Kasumi-1 (cell line): ENCODE measurements at regions not wholly inside any gene's neighbourhood (a gene's known extent, or its start where the extent isn't known, plus 50 kb on each side); places are given as distances from the start of the nearest gene placed in this dataset.
"Not testable (repeated sequence)": the region's sequence is repeated elsewhere in the genome, so short reads cannot be mapped to it uniquely, and the experiment has no call there.

Experiments
- DNase-seq, 2 experiments: peaks; one replicate each; lab custom pipeline; 2025; lab: John Stamatoyannopoulos, UW

DNA sequence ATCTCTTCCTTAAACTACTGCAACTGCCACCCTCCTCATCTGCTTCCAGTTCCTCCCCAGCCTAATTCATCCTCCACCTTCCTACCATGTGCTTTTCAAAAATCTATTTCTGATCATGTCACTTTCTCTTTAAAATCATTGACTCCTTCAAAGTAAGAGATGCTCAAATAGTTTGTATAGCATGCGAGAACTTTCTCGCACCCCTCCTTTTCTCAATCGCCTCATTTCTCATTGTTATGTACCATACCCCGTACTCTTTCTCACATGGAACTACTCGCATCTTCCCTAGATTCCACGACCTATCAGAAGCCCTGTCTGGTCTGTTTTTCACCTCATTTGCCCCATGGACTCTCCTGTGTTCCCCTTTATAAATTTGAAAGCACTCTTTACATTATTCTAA lies 238.2 kb downstream of the NRIP1 start:
- DNase-seq = no peak

GRCh38 chr21:14825514-14825974 lies 239.3 kb downstream of the NRIP1 start:
- DNase-seq = no peak

GRCh38 chr21:14824126-14824525 lies 240.7 kb downstream of the NRIP1 start:
- no peak for DNase-seq

DNA sequence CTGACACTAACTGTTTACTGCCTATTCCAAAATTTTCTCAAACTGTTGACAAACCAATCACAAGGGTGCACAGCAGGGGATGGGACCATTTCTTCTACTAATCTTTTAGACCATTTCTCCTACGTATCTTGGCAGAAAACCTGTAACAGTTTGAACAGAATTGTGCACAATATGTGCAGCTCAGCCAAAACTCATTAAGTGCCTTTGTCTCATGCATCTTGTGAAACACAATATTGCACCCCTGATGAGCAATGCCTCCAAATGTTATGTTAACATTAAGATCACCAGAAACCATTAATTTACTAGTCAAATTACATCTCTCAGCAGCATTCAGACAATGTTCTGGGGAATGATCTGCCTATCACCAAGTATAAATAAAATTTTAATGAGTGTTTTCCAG lies 247.5 kb downstream of the NRIP1 start:
- DNase-seq = no peak

GRCh38 chr21:14814991-14815390 lies 249.8 kb downstream of the NRIP1 start:
- DNase-seq = no peak

GRCh38 chr21:14814282-14814681 lies 250.5 kb downstream of the NRIP1 start:
- no peak for DNase-seq

- not testable (repeated sequence) for DNase-seq
These were observed 258.1 kb upstream of the SAMSN1 start for GRCh38 chr21:14804170-14804569.

DNA sequence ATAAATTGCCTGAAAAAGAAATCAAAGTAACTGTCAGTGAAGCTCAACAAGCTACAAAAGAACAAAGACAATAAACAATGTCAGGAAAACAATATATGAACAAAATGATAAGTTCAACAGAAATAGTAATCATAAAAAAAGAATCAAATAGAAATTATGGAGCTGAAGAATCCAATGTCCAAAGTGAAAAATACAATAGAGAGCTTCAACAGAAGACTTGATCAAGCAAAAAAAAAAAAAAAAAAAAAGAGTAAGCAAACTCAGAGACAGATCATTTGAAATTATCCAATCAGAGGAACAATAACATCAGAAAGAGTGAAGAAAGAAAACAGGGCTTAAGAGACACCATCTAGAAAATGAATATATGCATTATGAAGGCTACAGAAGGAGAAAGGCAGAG lies 251.4 kb upstream of the SAMSN1 start:
- DNase-seq = no peak

DNA sequence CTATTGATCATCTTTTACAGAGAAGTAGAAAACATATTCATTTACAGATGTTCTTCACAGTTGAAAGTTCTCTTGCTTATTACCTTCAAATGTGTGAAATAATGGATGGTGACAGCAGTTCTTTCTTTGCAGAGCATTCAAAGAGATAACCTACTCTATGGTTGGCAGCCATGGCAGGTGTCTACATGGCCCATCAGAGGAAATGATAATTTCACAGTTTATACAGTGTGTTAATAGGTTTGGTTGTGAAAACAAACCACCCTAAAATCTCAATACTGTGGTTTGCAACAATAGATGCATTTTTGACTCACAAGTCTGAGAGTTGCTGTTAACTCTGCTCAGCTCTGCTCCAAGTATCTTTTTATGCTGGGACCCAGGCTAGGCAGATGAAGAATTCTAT lies 241.2 kb upstream of the SAMSN1 start:
- no peak for DNase-seq

GRCh38 chr21:14785679-14786078 lies 239.6 kb upstream of the SAMSN1 start:
- DNase-seq = no peak

GRCh38 chr21:14773777-14774345 lies 227.7 kb upstream of the SAMSN1 start:
- DNase-seq = peak; percentile 76 to 86

DNA sequence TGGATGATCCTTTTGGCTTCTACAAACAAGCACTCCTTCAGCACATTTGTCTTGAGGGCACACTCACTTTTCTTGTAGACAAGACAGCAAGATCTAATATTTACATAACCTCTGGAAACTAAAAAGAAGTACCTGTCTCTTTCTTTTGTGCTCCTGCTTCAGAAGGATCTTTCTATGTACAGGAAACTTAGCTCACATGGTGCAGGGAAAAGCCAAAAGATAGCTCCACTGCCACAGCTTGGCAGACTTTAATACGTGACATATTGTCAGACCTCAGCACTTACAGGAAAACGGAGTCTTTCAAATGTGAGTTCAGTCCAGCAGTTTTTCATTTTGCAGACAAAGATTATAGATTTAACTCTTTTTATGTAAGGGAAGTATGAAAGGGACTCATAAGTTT lies 225.5 kb upstream of the SAMSN1 start:
- DNase-seq = no peak

DNA sequence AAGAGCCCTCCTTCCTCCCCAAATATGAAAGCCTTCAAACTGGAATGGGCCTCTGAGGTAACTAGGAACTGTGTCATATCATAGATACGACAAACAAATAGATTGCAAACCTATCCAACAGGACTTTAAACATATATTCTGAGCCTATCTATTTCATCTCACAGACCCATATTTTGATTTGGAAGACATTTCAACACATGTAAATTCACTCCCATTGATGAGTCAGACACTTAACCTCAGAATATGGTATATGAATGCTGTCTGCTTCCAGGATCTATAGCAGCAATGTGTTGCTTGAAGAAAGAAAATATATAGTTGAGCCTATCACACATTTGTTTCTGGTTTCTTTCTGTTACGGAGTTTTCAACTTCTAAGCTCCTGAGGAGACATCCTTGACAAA lies 221.9 kb upstream of the SAMSN1 start:
- no peak for DNase-seq

GRCh38 chr21:14767192-14767852 lies 221.2 kb upstream of the SAMSN1 start:
- DNase-seq = no peak

DNA sequence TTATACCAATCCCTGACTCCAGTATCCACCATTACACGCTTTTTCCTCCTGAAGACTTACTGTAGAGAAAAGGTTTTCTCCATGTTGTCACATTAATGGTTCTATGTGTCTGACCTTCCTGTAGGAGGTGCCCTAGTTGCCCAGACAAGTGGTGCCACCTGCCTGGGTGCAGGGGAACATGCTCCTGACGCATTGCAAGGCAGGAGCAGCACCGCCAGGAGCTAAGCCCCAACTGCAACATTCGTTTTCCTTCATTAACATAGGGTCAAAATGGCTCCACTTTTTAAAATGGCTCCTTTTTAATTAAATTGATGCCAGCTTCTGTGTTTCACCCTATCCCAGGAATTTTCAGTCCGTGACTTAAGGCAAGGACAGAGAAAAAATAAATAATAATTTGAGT lies 220.1 kb upstream of the SAMSN1 start:
- no peak for DNase-seq

DNA sequence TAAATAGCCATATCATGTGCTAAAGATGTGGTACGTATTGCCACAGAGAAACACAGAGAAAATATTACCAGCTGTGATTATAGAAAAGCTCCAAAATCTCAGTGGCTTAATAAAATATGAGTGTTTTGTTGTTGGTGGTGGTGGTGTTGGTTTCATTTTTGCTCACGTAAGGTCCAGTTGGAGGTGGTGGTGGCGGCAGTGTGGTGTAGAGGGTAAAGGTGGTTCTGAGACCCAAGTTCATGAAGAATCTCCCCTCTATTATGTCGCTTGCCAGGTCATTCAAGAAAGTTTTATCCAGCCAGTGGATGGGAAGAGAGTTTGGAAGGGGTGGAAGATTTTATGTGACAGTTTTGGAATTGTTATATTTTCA lies 217.6 kb upstream of the SAMSN1 start:
- no peak for DNase-seq

GRCh38 chr21:14762734-14763694 lies 216.9 kb upstream of the SAMSN1 start:
- DNase-seq = peak; percentile 54 to 84

DNA sequence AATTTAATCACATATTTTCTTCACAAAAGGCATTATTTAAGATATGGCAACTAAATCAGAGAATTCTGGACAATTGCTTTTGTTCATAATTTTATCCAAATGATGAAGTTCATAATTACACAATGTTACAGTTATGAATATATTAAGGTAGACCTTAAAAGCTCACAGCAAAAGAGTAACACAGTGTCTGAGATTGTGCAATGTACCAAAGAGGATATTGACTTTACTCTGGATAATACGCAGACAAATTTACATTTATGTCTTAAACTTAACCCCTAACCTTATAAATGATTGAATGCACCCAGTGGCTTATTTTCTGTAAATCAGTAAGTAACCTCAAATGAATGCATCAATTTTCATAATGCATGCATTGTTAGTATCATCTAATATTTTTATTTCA lies 216.2 kb upstream of the SAMSN1 start:
- no peak for DNase-seq

- DNase-seq = no peak
These were observed 213.2 kb upstream of the SAMSN1 start for GRCh38 chr21:14759285-14759684.

DNA sequence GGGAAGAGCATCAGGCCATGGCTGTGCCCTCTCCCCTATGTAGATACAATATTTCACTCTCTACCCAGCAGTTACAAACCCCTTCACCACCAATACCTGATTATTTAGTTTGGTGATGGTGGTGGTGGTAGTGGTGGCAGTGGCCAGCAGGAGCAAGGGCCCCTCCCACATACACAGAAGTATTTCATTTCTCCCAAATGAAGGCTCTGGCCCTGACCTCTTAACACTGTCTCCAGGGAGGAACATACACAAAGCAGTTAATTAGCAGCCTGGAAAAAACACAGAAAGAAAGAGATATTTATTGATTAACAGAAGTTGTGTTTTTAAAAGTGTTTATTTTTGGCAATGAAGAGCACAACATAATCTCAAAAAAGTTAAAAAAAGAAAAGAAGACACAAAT lies 212.7 kb upstream of the SAMSN1 start:
- no peak for DNase-seq

DNA sequence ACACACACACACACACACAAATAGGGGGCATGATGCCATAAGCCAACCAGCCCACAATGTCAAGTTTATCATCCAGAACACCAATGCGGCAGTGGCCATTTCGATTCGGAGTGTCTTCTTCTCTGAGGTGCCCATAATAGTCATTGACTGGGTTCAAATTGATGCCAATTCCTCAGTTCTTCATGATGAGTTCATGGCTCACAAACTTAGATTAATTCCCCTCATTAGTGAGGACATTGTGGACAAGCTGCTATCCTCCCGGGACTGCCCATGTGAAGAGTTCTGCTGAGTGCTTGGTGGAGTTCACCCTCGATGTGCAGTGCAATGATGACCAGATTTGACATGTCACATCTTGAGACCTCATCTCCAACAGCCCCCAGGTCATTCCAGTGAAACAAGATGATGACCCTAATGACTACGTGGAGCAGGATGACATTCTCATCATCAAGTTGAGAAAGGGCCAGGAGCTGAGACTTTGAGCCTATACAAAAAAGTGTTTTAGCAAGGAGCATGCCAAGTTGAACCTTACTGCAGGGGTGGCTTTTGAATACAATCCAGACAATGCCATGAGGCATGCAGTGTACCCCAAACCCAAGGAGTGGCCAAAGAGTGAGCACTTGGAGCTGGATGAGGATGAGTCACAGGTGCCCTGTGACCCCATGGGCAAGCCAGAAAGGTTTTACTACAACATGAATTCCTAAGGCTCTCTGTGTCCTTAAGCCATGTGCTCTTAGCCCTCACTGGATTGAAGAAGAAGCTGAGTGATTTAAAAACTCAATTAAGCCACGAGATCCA lies 211.6 kb upstream of the SAMSN1 start:
- no peak for DNase-seq

- DNase-seq = no peak
These were observed 209.0 kb upstream of the SAMSN1 start for GRCh38 chr21:14755086-14755485.
